ENCODE measurements at regions not wholly inside any gene's neighbourhood (a gene's known extent, or its start where the extent isn't known, plus 50 kb on each side); places are given as distances from the start of the nearest gene placed in this dataset.
"Not testable (repeated sequence)": the region's sequence is repeated elsewhere in the genome, so short reads cannot be mapped to it uniquely, and the experiment has no call there.

DNA sequence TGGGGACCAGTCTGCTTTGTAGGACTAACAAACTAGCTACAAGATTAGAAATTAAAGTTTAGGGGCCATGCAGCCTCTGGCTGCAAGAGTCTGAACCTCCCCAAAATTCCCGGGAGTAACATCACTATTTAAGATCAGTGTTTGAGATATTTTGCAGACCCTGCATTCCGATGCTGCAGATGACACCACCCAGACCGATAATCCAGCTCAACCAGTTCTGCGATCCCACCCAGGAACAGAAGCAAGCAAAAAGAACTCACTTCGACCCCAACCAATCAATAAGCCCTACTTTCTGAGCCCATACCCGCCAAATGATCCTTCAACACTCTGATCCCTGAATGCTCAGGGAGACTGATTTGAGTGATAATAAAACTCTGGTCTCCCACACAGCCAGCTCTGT lies 877.8 kb downstream of the FAT4 start:
- H3K4me1 ChIP-seq (ENCODE audit: insufficient read depth, low read length) = no peaks in the 10 kb centered on the region
- no peak overlapping the region for H3K27ac ChIP-seq (ENCODE audit: low read length)
- TF ChIP-seq CTCF (IDR thresholded peaks at IDR 0.05; ENCODE audit: borderline replicate concordance, extremely low read depth, low read length, poor library complexity, severe bottlenecking) = no peak
- no peak for TF ChIP-seq EZH2 (IDR thresholded peaks at IDR 0.05; ENCODE audit: borderline replicate concordance, low read depth, low read length, severe bottlenecking)
- no peak overlapping the region for H2AFZ ChIP-seq (ENCODE audit: low read depth, low read length)
- ATAC-seq (ENCODE audit: insufficient read depth, low read depth) (no peak), DNase-seq (no peak)
- no peak overlapping the region for H3K9ac ChIP-seq (ENCODE audit: low read depth, low read length)
- no peaks in the 10 kb centered on the region for H3K27me3 ChIP-seq (ENCODE audit: insufficient read depth, low read length, poor library complexity)
- H3K4me2 ChIP-seq (ENCODE audit: insufficient read depth, low read length) = no peak overlapping the region
- H3K79me2 ChIP-seq (ENCODE audit: insufficient read depth, low read length) = no peaks in the 10 kb centered on the region
- H3K9me3 ChIP-seq (ENCODE audit: insufficient read depth, low read length, severe bottlenecking) = no peaks in the 10 kb centered on the region
- H3K36me3 ChIP-seq (ENCODE audit: insufficient read depth, low read length) = no peaks in the 10 kb centered on the region
- H4K20me1 ChIP-seq (ENCODE audit: insufficient read depth, low read length) = no peaks in the 10 kb centered on the region
- no peak overlapping the region for H3K4me3 ChIP-seq (ENCODE audit: low read depth in 1 of 2, low read length in 2 of 2)

- not testable (repeated sequence) for H2AFZ ChIP-seq (ENCODE audit: low read depth, low read length); ATAC-seq (ENCODE audit: insufficient read depth, low read depth); H3K79me2 ChIP-seq (ENCODE audit: insufficient read depth, low read length)
These were observed 886.7 kb downstream of the FAT4 start for GRCh38 chr4:126201251-126202138.

GRCh38 chr4:126202226-126202625 lies 887.5 kb downstream of the FAT4 start:
- TF ChIP-seq EZH2 (IDR thresholded peaks at IDR 0.05; ENCODE audit: borderline replicate concordance, low read depth, low read length, severe bottlenecking) (no peak), CTCF (IDR thresholded peaks at IDR 0.05; ENCODE audit: borderline replicate concordance, extremely low read depth, low read length, poor library complexity, severe bottlenecking) (no peak)
- Histone ChIP-seq H3K9ac (ENCODE audit: low read depth, low read length) (no peak overlapping the region), H3K4me2 (ENCODE audit: insufficient read depth, low read length) (no peak overlapping the region), H2AFZ (ENCODE audit: low read depth, low read length) (no peak overlapping the region), H3K79me2 (ENCODE audit: insufficient read depth, low read length) (no peaks in the 10 kb centered on the region), H3K27ac (ENCODE audit: low read length) (no peak overlapping the region), H4K20me1 (ENCODE audit: insufficient read depth, low read length) (no peaks in the 10 kb centered on the region), H3K4me1 (ENCODE audit: insufficient read depth, low read length) (no peaks in the 10 kb centered on the region), H3K27me3 (ENCODE audit: insufficient read depth, low read length, poor library complexity) (no peaks in the 10 kb centered on the region), H3K4me3 (ENCODE audit: low read depth in 1 of 2, low read length in 2 of 2) (no peak overlapping the region), H3K36me3 (ENCODE audit: insufficient read depth, low read length) (no peaks in the 10 kb centered on the region), H3K9me3 (ENCODE audit: insufficient read depth, low read length, severe bottlenecking) (no peaks in the 10 kb centered on the region)
- no peak for DNase-seq
- ATAC-seq (ENCODE audit: insufficient read depth, low read depth) = no peak

More at GRCh38 chr4:126201251-126202138, 886.7 kb downstream of the FAT4 start:
- DNase-seq; H3K9ac ChIP-seq (ENCODE audit: low read depth, low read length); H4K20me1 ChIP-seq (ENCODE audit: insufficient read depth, low read length); H3K4me2 ChIP-seq (ENCODE audit: insufficient read depth, low read length); H3K4me1 ChIP-seq (ENCODE audit: insufficient read depth, low read length); H3K27me3 ChIP-seq (ENCODE audit: insufficient read depth, low read length, poor library complexity); H3K36me3 ChIP-seq (ENCODE audit: insufficient read depth, low read length); H3K4me3 ChIP-seq (ENCODE audit: low read depth in 1 of 2, low read length in 2 of 2); H3K27ac ChIP-seq (ENCODE audit: low read length); H3K9me3 ChIP-seq (ENCODE audit: insufficient read depth, low read length, severe bottlenecking): not testable (repeated sequence)

GRCh38 chr4:126207910-126208309 lies 893.2 kb downstream of the FAT4 start:
- Histone ChIP-seq H3K36me3 (ENCODE audit: insufficient read depth, low read length) (no peaks in the 10 kb centered on the region), H3K4me3 (ENCODE audit: low read depth in 1 of 2, low read length in 2 of 2) (no peak overlapping the region), H3K79me2 (ENCODE audit: insufficient read depth, low read length) (no peaks in the 10 kb centered on the region), H3K4me1 (ENCODE audit: insufficient read depth, low read length) (no peaks in the 10 kb centered on the region), H3K9ac (ENCODE audit: low read depth, low read length) (no peak overlapping the region), H2AFZ (ENCODE audit: low read depth, low read length) (no peak overlapping the region), H4K20me1 (ENCODE audit: insufficient read depth, low read length) (no peaks in the 10 kb centered on the region), H3K9me3 (ENCODE audit: insufficient read depth, low read length, severe bottlenecking) (no peaks in the 10 kb centered on the region), H3K4me2 (ENCODE audit: insufficient read depth, low read length) (no peak overlapping the region), H3K27me3 (ENCODE audit: insufficient read depth, low read length, poor library complexity) (no peaks in the 10 kb centered on the region), H3K27ac (ENCODE audit: low read length) (no peak overlapping the region)
- ATAC-seq (ENCODE audit: insufficient read depth, low read depth) (no peak), DNase-seq (no peak)
- TF ChIP-seq EZH2 (IDR thresholded peaks at IDR 0.05; ENCODE audit: borderline replicate concordance, low read depth, low read length, severe bottlenecking) (no peak), CTCF (IDR thresholded peaks at IDR 0.05; ENCODE audit: borderline replicate concordance, extremely low read depth, low read length, poor library complexity, severe bottlenecking) (no peak)
